ENCODE measurements at regions not wholly inside any gene's neighbourhood (a gene's known extent, or its start where the extent isn't known, plus 50 kb on each side); places are given as distances from the start of the nearest gene placed in this dataset.
"Not testable (repeated sequence)": the region's sequence is repeated elsewhere in the genome, so short reads cannot be mapped to it uniquely, and the experiment has no call there.

- DNase-seq: no peak
Measured at GRCh38 chr7:119643558-119643957, 629.4 kb upstream of the KCND2 start.

DNA sequence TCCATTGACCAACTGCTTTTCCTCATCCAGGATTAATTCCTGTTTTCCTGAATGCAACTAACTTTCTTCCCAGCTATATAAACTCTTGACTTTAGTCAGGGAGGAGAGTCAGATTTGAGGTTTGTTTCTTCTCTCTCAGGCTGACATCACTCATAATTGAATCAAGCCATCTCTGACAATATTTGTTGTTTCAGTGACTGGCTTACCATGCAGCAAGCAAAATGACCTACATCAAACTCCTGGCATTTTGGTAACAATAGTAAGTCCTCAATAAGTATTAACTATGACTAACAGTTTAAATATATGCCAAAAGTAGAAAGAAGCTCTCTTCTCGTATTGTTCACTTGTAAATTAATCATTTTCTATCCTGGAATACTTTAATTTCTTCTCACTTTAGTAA is 625.7 kb upstream of the KCND2 start:
- DNase-seq: no peak

DNA sequence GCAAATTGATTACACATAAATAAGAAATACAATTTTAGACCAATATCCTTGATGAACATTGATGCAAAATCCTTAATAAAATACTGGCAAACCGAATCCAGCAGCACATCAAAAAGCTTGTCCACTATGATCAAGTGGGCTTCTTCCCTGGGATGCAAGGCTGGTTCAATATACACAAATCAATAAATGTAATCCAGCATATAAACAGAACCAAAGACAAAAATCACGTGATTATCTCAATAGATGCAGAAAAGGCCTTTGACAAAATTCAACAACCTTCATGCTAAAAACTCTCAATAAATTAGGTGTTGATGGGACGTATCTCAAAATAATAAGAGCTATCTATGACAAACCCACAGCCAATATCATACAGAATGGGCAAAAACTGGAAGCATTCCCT is 624.2 kb upstream of the KCND2 start:
- not testable (repeated sequence) for DNase-seq

- DNase-seq: no peak
Measured at GRCh38 chr7:119660080-119660479, 612.9 kb upstream of the KCND2 start.

DNA sequence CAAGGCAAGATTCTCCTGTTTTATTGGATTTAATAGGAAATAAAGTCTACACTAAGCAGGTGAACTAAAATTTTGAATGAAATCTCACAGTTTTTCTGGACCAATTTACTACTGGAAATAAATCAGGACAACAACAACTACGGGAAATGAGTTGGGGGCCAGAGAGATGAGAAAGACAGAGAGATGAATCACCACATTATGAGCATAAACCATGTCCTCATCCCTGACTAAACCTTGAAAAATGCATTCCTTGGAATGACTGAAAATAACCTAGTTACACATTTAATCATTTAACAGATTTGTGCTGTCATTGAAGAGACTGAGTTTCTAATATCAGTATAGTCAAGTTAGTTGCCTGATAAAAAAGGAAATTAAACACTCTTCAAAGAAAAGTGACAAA is 608.4 kb upstream of the KCND2 start:
- no peak for DNase-seq

- DNase-seq: no peak
Measured at GRCh38 chr7:119665796-119666195, 607.2 kb upstream of the KCND2 start.

GRCh38 chr7:119681336-119681735 is 591.6 kb upstream of the KCND2 start:
- no peak for DNase-seq

- no peak for DNase-seq
Measured at GRCh38 chr7:119684763-119685162, 588.2 kb upstream of the KCND2 start.

- no peak for DNase-seq
Measured at GRCh38 chr7:119685906-119686305, 587.1 kb upstream of the KCND2 start.

- no peak for DNase-seq
Measured at GRCh38 chr7:119688831-119689230, 584.1 kb upstream of the KCND2 start.

GRCh38 chr7:119692541-119692940 is 580.4 kb upstream of the KCND2 start:
- no peak for DNase-seq

DNA sequence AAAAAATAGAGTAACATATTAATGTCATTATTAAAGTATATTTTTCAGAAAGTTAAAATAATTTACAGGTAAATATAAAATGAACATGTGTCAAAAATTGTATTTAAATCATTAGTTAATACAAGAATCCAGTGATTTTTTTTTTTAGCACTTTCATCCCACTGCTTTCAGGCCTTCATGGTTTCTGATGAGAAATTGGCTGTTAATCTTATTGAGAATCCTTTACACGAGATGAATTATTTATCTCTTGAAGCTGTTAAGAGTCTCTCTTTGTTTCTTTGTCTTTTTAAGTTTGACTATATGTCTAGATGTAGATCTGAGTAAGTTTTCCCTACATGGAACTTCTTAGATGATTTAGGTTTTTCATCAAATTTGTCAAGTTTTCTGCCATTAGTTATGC is 578.5 kb upstream of the KCND2 start:
- DNase-seq: no peak

DNA sequence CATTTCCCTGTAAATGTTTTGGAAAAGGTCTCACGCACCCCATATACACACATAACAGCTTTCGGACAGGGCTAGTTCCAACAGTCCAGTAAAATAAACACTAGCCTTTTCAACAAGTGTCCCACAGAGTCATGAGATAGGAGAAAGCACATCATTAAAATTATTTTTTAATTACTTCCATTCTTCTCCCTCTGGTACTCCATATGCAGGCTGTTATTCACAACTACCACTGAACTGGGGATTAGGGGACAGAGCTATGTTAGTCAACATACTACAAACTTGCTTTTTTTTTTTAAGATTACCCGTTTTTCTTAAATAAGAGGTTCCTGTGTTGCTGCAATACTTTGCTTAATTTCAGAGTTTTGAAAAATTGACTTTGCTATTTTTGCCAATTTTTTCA is 576.6 kb upstream of the KCND2 start:
- no peak for DNase-seq

DNA sequence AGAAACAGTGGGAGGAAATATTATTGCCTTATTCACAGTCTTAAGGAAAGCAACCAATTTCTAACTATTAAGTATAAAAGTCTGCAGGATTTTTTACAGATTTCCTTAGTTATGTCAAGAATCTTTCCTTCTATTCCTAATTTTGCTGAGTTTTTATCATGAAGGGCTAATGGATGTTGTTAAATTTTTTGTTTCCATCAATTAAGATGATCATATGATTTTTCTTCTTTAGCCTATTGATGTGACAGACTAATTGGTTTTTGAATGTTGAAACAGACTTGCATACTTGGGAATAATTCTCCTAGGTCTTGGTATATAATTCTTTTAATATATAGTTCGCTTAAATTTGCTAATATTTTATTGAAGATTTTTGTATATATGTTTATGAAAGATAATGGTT is 569.1 kb upstream of the KCND2 start:
- no peak for DNase-seq

DNA sequence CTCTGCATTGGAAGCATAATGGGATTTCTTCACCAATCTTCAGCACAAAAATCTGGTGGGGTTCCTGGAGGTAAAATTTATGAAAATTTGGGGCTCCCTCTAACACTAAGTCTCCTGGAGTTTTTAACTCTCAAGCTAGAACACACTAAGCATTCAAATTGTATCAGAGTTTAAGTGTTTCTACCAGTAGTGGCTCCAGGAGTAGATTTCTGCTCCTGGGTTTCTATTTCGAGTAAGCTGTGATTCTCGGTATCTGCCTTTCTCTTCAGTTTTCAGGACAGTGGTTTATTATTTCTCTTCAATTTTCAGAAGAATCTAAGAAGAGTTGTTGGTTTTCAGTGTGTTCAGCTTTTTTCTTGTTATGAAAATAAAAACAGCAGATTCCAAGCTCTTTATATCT is 566.4 kb upstream of the KCND2 start:
- no peak for DNase-seq

GRCh38 chr7:119708891-119709290 is 564.1 kb upstream of the KCND2 start:
- DNase-seq: no peak

DNA sequence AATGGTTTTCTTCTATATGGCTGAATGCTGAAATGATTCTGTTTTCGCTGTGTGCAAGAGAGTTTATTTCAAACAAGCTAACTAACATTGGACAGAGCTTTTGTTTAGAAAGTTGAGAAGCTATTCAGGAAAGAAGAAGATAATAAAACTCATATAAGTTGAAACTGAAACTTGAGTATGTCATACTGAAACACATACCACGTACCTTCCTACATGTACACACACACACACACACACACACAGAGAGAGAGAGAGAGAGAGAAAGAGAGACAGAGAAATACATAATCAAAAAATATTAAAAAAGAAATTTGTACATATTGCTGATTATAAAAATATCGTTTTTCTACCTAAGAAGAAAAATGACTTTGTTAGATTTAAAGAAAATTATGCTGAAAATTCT is 561.9 kb upstream of the KCND2 start:
- DNase-seq: no peak

- no peak for DNase-seq
Measured at GRCh38 chr7:119712886-119713462, 560.0 kb upstream of the KCND2 start.

DNA sequence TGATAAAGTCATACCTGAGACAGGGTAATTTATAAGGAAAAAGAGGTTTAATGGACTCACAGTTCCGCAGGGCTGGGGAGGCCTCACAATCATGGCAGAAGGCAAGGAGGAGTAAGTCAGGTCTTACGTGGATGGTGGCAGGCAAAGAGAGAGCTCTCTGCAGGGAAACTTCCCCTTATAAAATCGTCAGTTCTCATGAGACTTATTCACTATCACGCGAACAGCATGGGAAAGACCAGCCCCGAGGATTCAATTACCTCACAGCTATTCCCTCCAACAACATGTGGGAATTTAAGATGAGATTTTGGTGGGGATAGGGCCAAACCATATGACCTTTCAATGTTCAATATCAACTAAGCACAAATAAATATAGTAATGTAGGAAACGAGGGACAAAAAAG is 559.4 kb upstream of the KCND2 start:
- DNase-seq: no peak

DNA sequence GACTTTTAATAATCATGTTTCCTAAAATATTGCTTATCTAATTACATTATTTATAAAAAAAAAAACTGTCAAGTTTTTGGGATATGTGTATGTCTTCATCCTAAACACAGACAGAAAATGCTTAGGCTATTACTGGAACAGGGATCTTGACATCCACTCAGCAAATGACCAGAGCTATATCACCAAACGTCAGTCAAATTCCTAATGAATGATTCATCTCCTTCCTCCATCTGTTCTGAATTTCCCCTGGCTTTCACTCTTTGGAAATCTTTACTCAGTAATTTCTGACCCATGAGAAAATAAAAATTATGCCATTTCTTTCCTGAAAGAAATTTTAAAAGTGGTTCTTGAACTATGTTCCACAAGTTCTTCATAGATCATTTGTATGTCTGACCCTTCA is 552.4 kb upstream of the KCND2 start:
- DNase-seq: no peak

DNA sequence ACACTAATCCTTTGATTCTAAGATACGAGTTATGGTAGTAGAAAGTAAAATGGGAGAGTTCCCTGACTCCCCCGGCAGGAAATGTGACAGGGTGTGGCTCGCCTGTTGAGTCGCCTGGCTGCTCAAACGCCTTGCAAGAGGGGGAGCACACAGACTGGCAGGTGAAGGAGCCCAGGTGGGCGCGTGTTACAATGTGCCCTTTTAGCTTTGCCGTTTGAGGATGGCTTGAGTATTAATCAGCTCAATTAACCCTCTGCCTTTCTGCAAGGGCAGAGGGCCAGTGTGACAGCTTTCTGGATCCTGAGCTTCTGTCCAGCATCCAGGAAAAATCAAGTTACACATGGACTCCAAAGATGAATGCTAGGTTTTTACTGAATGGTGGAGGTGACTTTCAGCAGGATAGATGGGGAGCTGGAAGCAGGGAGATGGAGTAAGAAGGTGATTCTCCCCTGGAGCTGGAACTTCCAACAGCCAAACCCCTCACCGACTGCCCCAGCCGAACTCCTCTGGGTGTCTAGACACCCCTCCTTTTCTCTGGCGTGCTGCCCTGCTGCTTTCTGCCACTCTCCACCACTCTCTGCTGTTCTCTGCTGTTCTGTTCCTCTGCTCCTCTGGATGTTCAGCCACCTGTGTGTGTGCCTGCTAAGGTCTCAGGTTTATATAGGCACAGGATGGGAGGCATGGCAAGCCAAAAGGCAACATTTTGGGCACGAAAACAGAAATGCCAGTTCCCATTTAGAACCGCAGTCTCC is 548.8 kb upstream of the KCND2 start:
- no peak for DNase-seq

- DNase-seq: no peak
Measured at GRCh38 chr7:119733127-119733879, 539.7 kb upstream of the KCND2 start.

- DNase-seq: no peak
Measured at GRCh38 chr7:119737390-119737789, 535.6 kb upstream of the KCND2 start.

GRCh38 chr7:119745280-119745679 is 527.7 kb upstream of the KCND2 start:
- DNase-seq: not testable (repeated sequence)

Data from NCI-H345 (cell line).